ENCODE measurements at regions not wholly inside any gene's neighbourhood (a gene's known extent, or its start where the extent isn't known, plus 50 kb on each side); places are given as distances from the start of the nearest gene placed in this dataset.

DNA sequence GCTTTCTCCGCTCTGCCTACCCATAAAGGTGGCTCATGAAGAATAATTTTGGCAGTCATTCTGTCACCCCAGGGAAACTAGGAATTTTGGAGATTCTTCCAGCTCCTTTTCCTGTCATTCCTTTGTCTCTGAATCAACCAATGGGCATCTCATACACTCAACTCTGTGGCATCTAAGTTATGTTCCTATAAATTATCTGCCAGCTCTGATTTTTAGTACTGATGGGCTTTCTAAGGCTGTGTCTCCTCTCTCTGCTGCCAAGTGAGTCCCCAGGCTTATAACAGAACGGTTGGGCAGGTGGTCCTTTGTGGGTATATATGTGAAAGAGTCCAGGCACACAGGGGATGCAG is 226.8 kb downstream of the NMUR2 start:
- no peak for TF ChIP-seq CTCF (IDR thresholded peaks at IDR 0.05)
- TF ChIP-seq POLR2AphosphoS5 (IDR thresholded peaks at IDR 0.05) = no peak
- no peak for TF ChIP-seq POLR2A (IDR thresholded peaks at IDR 0.05)
